ENCODE measurements at regions not wholly inside any gene's neighbourhood (a gene's known extent, or its start where the extent isn't known, plus 50 kb on each side); places are given as distances from the start of the nearest gene placed in this dataset.

DNA sequence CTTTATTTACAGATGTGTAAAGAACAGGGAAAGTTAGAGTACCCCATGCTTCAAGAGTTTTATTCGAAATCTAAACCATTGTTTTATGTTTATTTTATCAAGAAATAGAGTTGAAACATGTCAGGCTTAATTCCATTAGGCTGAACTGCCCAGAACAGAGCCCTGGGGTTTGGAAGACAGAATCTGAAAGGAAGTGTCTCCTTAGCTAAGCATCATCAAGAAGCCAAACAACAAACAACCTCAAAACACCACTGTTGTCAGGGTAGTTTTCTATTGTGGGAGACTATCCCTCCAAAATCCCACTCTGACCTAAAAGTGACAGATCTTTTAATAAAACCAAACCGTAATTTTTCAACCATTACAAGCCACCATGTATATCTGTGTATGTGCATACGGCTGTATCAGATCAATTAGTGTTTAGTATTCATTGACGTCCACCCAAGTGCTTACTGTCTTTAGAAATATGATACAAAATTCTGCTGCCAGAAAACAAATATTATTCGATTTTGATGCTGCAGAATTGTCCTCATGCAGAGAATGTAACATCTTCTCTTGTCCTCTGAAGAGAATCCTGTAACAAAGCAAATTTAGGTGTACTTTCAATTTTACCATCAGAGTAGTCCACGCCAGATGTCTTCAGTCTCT lies 271.9 kb upstream of the TMEM161B start:
- no peak for DNase-seq

- DNase-seq, result no peak
Observed at GRCh38 chr5:88539693-88540365, 271.2 kb upstream of the TMEM161B start.

- DNase-seq, result no peak
Observed at GRCh38 chr5:88539026-88539425, 270.4 kb upstream of the TMEM161B start.

- DNase-seq, result no peak
Observed at GRCh38 chr5:88536146-88536545, 267.5 kb upstream of the TMEM161B start.

- DNase-seq, result no peak
Observed at GRCh38 chr5:88524941-88525340, 256.3 kb upstream of the TMEM161B start.

GRCh38 chr5:88519066-88519465 lies 250.4 kb upstream of the TMEM161B start:
- no peak for DNase-seq

DNA sequence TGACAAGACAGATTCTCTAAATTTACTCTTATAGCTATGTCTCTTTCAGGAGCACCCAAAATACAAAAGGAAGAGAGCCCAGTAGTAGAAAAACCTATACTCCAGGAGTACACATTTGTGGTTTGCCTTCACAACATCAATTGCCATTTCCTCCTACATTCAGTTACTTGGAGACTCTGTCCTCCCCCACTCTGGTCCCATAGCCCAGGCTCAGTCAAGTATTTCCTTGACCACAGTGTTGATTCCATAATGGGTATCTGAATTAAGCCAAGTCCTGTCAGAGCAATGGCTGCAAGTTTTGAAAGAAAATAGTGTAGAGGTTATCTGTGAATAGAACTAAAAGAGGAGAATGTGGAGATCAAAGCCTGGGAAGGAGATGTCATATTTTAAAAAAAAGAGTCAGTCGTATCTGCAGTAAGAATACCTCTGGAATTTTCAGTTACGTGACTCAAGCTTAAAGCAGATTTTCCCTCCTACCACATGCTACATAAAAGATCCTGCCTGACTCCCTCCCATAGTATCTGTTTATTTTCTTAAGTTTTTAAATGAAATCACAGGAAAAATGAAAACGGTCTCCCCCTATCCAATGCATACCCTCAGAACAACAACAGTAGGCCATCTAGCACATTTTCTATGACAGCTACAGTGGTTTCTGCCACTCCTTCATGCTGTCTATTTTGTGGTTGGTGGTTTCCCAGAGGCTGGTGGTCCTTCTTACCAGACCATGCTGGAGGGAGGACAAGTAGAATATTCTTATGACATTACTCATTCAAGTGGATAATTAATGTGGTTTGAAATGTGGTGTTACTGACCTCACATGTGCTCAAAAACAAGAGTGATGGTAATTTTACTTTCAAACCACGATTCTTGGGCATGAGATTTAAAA lies 249.7 kb upstream of the TMEM161B start:
- DNase-seq, result no peak

DNA sequence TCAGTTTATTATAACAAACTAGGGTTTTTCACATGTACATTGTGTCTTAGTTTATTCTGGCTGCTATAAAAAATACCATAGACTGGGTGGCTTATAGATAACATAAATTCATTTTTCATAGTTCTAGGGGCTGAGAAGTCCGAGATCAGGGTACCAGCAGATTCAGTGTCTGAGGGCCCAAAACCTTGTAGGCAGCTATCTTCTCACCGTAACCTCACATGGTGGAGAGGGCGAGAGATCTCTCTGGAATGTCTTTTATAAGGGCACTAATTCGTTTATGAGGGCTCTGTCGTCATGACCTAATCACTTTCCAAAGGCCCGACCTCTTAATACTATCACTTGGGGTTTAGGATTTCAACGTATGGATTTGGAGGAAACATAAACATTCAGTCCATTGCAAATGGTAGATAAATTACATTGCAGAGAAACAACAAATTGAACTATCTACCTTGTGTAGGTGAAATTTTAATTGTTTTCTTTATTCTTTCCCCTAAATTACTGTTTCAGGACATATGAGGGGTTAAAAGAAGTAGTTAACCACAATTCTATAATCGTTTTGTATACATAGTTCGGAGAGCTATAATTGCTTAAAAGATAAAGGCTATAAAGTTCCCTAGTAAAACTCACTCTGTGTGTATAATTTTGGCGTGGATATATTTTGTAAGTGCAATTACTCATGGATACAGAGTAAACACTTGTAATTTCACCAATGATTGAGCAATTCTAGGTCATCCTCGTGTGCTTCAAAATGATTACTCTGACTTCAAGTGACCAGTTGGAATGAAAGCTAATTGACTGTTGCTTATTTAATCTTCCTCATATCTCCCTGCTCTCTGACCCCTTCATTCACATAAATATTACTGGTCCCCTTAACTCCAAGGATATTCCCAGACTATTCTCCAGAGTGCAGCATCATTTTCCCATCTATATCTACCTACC lies 247.5 kb upstream of the TMEM161B start:
- no peak for DNase-seq

GRCh38 chr5:88515068-88515467 lies 246.4 kb upstream of the TMEM161B start:
- DNase-seq, result no peak

DNA sequence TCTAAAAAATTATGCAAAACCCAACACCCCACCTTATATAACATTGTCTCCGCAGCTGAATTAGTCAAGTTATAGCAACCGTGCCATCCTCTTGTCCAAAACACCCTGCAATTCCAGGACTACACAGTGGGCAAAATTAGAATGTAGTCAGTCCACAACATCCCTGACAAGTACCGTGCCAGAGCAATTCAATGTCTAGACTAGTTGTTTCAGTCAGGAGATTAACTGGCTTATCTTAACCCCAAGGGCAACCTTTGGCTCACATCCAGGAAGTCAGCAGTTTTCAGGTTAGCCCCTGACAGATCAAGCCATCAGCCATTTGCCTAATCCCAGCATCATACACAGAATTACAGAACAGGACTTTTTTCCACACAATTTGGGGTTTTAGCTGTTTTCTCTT lies 240.8 kb upstream of the TMEM161B start:
- DNase-seq, result no peak

DNA sequence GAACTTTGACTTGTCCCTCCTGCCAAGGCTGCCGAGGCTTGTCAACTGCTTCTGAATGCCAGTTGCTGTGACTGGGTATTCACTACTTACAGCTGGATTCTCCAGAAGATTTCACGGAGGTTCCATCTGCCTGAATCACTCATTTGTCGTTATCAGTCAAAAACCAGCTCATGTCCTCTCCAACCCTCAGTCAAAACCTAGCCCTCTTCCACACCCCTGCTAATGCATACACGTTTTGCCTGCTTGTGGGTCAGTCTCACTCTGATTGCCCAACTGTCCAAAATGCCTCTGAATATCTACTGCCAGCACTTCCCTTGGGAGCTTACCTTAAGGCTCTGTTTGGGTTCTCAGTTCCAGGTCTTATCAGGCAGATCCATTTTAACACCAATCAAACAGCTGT lies 238.6 kb upstream of the TMEM161B start:
- no peak for DNase-seq

GRCh38 chr5:88503406-88503805 lies 234.8 kb upstream of the TMEM161B start:
- no peak for DNase-seq

DNA sequence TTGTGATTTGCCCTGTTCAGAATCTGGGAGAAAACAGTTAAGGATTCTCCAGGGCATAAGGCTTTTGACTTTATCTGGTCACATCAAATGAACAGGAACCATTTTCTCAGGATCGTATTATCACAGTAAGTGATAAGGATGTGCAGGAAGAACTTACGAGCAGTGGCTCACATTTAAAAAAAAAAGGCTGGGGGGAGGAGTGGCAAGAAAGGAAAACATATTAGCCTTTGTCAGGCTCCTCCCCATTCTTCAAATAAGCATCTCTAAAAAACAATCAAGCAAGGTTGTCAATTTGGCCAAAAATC lies 234.3 kb upstream of the TMEM161B start:
- no peak for DNase-seq

DNA sequence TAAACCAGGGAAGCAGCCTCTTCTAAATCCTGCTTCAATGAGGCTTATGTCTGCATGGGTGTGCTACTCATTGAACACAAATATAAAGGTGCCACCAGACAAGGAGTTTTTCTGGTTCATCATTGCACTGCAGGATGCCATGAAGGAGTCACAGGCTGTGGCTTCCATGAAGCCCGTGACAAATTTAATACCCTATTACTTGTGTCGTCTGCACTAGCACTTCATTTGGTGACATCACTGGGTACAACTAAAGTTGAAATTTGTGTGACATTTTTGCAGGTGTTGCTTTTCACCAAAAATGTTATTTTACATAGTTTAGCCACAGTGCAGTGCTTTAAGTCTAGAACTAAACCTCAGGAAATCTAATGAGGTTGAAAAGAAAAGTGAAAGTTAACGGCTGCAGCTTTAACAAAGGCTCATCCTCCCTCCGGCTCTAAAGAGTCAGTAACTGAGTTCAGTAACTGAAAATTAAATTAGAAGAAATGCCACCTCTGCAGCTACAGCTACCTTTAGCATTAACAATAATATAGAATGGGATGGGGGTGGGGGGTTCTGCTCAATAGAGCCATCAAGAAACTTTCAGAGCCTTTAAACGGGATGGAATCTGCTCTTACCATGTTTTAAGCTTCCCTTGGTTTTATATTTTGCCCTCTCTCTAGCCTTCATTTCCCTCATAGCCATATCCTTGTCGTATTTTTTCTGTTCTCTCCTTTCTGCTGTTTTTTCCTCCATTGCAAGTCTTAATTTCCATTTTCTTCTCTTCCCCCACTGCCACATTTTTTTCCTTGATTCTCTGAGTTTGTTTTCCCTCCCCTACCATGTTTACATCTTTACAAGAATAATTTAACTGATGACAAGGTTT lies 233.8 kb upstream of the TMEM161B start:
- DNase-seq, result no peak

DNA sequence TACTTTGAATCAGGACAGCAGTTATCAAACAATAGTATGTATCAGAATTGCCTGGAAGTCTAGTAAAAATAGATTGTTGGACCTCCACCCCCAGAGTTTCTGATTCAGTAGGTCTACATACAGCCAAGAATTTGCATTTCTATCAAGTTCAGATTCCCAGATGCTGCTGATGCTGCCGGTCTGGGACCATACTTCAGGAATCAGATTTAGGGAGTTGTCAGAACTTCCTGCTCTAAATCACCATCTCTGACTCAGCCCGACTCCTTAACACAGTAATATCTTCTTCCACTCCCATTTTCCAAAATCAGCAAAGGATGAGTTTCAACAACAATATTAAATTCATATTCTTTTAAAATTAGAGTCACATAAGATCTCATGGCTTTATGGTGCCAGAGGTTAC lies 227.2 kb upstream of the TMEM161B start:
- no peak for DNase-seq

GRCh38 chr5:88490874-88491273 lies 222.2 kb upstream of the TMEM161B start:
- DNase-seq, result no peak

- DNase-seq, result no peak
Observed at GRCh38 chr5:88489364-88489763, 220.7 kb upstream of the TMEM161B start.

DNA sequence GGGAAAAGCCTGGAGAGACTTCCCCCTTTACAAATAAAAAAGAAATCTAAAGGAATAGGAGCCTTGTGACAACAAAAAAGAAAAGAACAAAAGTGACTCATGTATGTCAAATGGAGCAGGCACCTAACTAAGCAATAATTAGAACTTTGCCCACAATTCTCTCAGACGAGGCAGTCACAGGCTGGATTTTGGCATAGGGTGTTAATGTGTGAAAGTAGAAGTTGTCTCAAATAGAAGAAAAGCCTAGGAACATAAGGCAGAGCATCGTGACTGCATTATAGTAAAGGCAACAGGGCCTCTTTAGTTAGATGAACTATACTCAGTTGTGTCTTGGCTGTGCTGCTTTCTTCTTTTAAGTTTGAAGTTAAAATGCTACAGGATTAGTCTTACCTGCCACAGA lies 219.9 kb upstream of the TMEM161B start:
- no peak for DNase-seq

- no peak for DNase-seq
Observed at GRCh38 chr5:88488130-88488529, 219.5 kb upstream of the TMEM161B start.

GRCh38 chr5:88487066-88487465 lies 218.4 kb upstream of the TMEM161B start:
- no peak for DNase-seq

GRCh38 chr5:88486431-88486830 lies 217.8 kb upstream of the TMEM161B start:
- DNase-seq, result no peak

GRCh38 chr5:88485531-88485930 lies 216.9 kb upstream of the TMEM161B start:
- DNase-seq, result no peak
